MCF 10A (cell line): ENCODE measurements at regions not wholly inside any gene's neighbourhood (a gene's known extent, or its start where the extent isn't known, plus 50 kb on each side); places are given as distances from the start of the nearest gene placed in this dataset.

ENCODE experiments used
- BruUV-seq: library from RNA; stranded (reverse); fragments of 400-500 nt; replicated peaks from 2 replicates; lab custom pipeline; 2021; lab: Mats Ljungman, UMichigan
- CTCF ChIA-PET: fragments of 300-600 bp; sonication (Branson Sonifier 250); formaldehyde crosslinking; extraction: SDS; loops from one replicate; lab custom pipeline; 2021; ENCODE audit warnings: antibody characterized with exemption, inconsistent platforms; lab: Yijun Ruan, JAX
- POLR2A ChIA-PET: fragments of 300-600, 350-650 bp; sonication (Branson Sonifier 250); formaldehyde crosslinking; extraction: SDS; loops from one replicate; lab custom pipeline; 2020; ENCODE audit warnings: antibody characterized with exemption, inconsistent platforms; lab: Yijun Ruan, JAX
- DNase-seq: peaks from one replicate; pipeline ENCODE4 v3.0.0-alpha.2; 2018; ENCODE audit not compliant: unreplicated experiment
- H3K27ac Mint-ChIP-seq: one replicate; pipeline ENCODE4 v1.8.0; 2022; ENCODE audit warnings: mild to moderate bottlenecking, low read depth, mixed read lengths; ENCODE audit not compliant: unreplicated experiment
- H3K27me3 Mint-ChIP-seq: one replicate; pipeline ENCODE4 v1.8.0; 2022; ENCODE audit warnings: mixed read lengths; ENCODE audit not compliant: insufficient read depth, unreplicated experiment
- H3K36me3 Mint-ChIP-seq: one replicate; pipeline ENCODE4 v1.8.0; 2022; ENCODE audit warnings: mild to moderate bottlenecking, moderate library complexity, mixed read lengths; ENCODE audit not compliant: insufficient read depth, unreplicated experiment
- H3K4me1 Mint-ChIP-seq: one replicate; pipeline ENCODE4 v1.8.0; 2022; ENCODE audit warnings: mixed read lengths; ENCODE audit not compliant: insufficient read depth, unreplicated experiment
- H3K4me3 Mint-ChIP-seq: one replicate; pipeline ENCODE4 v1.8.0; 2022; ENCODE audit warnings: mild to moderate bottlenecking, moderate library complexity, mixed read lengths; ENCODE audit not compliant: unreplicated experiment
- H3K9me3 Mint-ChIP-seq: one replicate; pipeline ENCODE4 v1.8.0; 2022; ENCODE audit warnings: mixed read lengths; ENCODE audit not compliant: unreplicated experiment
- intact Hi-C: fragments of 100-400 bp; cut with micrococcal nuclease; formaldehyde crosslinking; loops from 2 replicates; pipeline ENCODE4 v1.14.1; 2022
- TF ChIP-seq, protein P1 (sequence below): fragments of 200-600 bp; IDR thresholded peaks from one replicate; pipeline ENCODE4 v1.8.0; 2022; ENCODE audit warnings: antibody characterized with exemption, mild to moderate bottlenecking; ENCODE audit not compliant: unreplicated experiment

DNA sequence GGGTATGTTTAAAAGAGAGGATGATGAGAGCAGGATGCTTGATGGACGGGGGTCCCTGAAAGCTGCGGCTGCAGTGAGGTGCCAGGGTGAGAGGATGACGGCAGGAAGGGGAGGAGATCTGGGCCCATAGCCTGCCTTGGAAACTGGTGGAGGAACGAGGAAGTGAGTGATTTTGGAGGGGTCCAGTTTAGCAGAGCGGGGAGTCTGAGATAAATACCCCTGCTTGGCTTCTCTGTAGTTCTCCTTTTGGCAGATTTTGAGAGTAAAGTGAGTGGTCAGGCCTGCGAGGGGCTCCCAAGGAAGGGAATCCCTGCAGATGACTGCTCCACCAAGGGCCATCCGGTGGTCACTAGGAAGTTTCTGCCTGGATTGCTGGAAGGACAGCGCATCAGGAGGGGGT lies 98.5 kb upstream of the PTCH1 start:
- no peak overlapping the region for H3K27ac Mint-ChIP-seq
- BruUV-seq, result no TSS peak
- intact Hi-C loops, result no loop called here
- no peak overlapping the region for H3K4me3 Mint-ChIP-seq
- POLR2A ChIA-PET, result no interaction called here
- DNase-seq, result no peak
- TF ChIP-seq, protein P1, sequence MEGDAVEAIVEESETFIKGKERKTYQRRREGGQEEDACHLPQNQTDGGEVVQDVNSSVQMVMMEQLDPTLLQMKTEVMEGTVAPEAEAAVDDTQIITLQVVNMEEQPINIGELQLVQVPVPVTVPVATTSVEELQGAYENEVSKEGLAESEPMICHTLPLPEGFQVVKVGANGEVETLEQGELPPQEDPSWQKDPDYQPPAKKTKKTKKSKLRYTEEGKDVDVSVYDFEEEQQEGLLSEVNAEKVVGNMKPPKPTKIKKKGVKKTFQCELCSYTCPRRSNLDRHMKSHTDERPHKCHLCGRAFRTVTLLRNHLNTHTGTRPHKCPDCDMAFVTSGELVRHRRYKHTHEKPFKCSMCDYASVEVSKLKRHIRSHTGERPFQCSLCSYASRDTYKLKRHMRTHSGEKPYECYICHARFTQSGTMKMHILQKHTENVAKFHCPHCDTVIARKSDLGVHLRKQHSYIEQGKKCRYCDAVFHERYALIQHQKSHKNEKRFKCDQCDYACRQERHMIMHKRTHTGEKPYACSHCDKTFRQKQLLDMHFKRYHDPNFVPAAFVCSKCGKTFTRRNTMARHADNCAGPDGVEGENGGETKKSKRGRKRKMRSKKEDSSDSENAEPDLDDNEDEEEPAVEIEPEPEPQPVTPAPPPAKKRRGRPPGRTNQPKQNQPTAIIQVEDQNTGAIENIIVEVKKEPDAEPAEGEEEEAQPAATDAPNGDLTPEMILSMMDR, result no peak
- CTCF ChIA-PET, result interaction anchor here (0.7 kb wide), 1 partner anchor 668 kb away, joined by 3 read pairs; no protein-coding TSS in a partner anchor
- H3K4me1 Mint-ChIP-seq, result no peaks in the 10 kb centered on the region
- H3K9me3 Mint-ChIP-seq, result no peaks in the 10 kb centered on the region
- peaks cover 33% of the 10 kb centered on the region for H3K27me3 Mint-ChIP-seq
- no peaks in the 10 kb centered on the region for H3K36me3 Mint-ChIP-seq

DNA sequence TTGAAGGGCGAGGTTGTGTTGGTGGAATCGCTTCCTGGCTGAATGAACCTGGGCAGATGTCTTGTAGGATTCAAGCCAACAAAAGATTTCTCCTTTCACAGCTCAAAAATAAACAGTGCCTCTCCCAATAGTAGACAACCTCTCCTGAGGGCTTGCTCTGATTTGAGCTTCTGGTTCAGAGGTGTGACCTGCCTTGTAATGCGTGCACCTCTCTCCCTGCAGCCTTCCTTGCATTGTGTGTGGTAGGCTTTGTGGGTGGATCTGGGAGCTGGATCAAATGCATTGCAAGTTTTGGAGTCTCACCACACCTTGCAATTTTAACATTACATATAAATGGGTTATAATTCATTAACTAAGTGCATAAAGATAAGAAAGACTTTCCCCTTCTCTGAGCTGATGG lies 96.9 kb upstream of the PTCH1 start:
- Mint-ChIP-seq H3K9me3 (no peaks in the 10 kb centered on the region), H3K27ac (no peak overlapping the region), H3K4me1 (no peaks in the 10 kb centered on the region), H3K4me3 (no peak overlapping the region), H3K36me3 (no peaks in the 10 kb centered on the region), H3K27me3 (peaks cover 33% of the 10 kb centered on the region)
- TF ChIP-seq, protein P1, result no peak
- intact Hi-C loops, result no loop called here
- DNase-seq, result no peak
- ChIA-PET POLR2A (interaction anchor here (0.5 kb wide), 1 partner anchor 11 kb away, joined by 3 read pairs; no protein-coding TSS in a partner anchor), CTCF (interaction anchor here (0.6 to 0.9 kb wide), 2 partner anchors 10 to 337 kb away, joined by 3 read pairs; no protein-coding TSS in a partner anchor)
- BruUV-seq, result no TSS peak

DNA sequence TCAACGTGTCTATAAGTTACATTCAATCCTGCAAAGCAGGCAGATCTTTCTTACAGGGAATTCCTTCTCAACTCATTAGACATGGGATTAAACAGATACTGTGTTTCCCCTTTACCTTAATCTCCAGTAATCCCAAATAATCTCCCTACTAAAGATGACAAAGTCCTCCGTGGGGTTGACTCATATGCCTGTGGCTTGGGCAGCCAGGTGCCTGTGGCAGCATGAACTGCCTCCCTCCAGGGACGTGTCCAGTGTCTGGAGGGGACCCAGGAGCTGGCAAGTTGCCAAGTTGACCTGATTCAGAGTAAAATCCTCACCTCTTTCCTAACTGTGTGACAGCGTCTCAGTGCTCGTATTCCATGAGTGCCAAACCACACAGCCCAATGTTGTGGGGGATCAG lies 94.6 kb upstream of the PTCH1 start:
- ChIA-PET CTCF (no interaction called here), POLR2A (interaction anchor here (1.5 kb wide), 1 partner anchor 11 kb away, joined by 3 read pairs; no protein-coding TSS in a partner anchor)
- H3K4me3 Mint-ChIP-seq, result no peak overlapping the region
- no peaks in the 10 kb centered on the region for H3K4me1 Mint-ChIP-seq
- no peaks in the 10 kb centered on the region for H3K9me3 Mint-ChIP-seq
- H3K27me3 Mint-ChIP-seq, result peaks cover 12% of the 10 kb centered on the region
- TF ChIP-seq, protein P1, result no peak
- intact Hi-C loops, result no loop called here
- no peak for DNase-seq
- H3K36me3 Mint-ChIP-seq, result no peaks in the 10 kb centered on the region
- H3K27ac Mint-ChIP-seq, result no peak overlapping the region
- BruUV-seq, result no TSS peak

GRCh38 chr9:95610006-95610785 lies 93.4 kb upstream of the PTCH1 start:
- BruUV-seq, result no TSS peak
- no peaks in the 10 kb centered on the region for H3K9me3 Mint-ChIP-seq
- H3K27ac Mint-ChIP-seq, result no peak overlapping the region
- ChIA-PET CTCF (interaction anchor here (0.6 kb wide), 1 partner anchor 1178 kb away, joined by 3 read pairs; no protein-coding TSS in a partner anchor), POLR2A (interaction anchor here (1.5 kb wide), 1 partner anchor 13 kb away, joined by 3 read pairs; no protein-coding TSS in a partner anchor)
- TF ChIP-seq, protein P1, result no peak
- DNase-seq, result no peak
- no peaks in the 10 kb centered on the region for H3K4me1 Mint-ChIP-seq
- no peaks in the 10 kb centered on the region for H3K36me3 Mint-ChIP-seq
- H3K27me3 Mint-ChIP-seq, result peaks cover 7% of the 10 kb centered on the region
- no peak overlapping the region for H3K4me3 Mint-ChIP-seq
- intact Hi-C loops, result no loop called here
